A673 (cell line): ENCODE measurements at regions not wholly inside any gene's neighbourhood (a gene's known extent, or its start where the extent isn't known, plus 50 kb on each side); places are given as distances from the start of the nearest gene placed in this dataset.

ENCODE experiments used
- CTCF ChIP-seq: fragments of 300-800, 200-600 bp; sonication (generic); conservative IDR thresholded peaks from 2 replicates; pipeline ENCODE4 v1.5.1; 2017; ENCODE audit warnings: low read depth, mild to moderate bottlenecking, antibody characterized with exemption, low read length, moderate library complexity, mixed read lengths
- EZH2 ChIP-seq: fragments of 200-600 bp; sonication (generic); IDR thresholded peaks from 2 replicates; pipeline ENCODE4 v1.6.1; 2017; ENCODE audit warnings: borderline replicate concordance, low read depth, mild to moderate bottlenecking, mixed read lengths, antibody characterized with exemption, low read length; ENCODE audit not compliant: poor library complexity, severe bottlenecking

- TF ChIP-seq CTCF (no peak), EZH2 (no peak)
Measured at GRCh38 chr20:22523128-22523498, 61.3 kb downstream of the FOXA2 start.
